ENCODE measurements at regions not wholly inside any gene's neighbourhood (a gene's known extent, or its start where the extent isn't known, plus 50 kb on each side); places are given as distances from the start of the nearest gene placed in this dataset.

DNA sequence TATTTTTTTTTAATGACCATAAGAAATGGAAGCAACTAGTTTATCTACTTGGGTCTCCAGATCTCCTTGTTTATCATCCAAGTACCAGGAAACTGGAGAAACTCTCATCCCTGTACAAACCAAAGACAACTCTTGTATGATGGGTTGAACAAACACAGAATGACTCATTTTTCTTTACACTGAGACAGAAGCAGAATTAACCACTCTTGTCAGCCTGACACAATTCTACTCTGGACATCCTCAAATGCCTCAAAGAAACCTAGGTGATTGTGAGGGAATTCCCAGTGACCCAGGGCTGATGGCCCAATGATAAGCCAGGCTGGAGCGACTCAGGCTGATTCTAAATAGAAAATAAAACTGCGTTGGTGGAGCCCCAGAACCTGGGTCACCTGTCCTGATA, 151.5 kb downstream of the ZNF737 start:
- Histone ChIP-seq H3K36me3 (ENCODE audit: insufficient read depth, low read length) (peaks cover 2% of the 10 kb centered on the region), H3K4me3 (ENCODE audit: insufficient read depth, low read length) (no peak overlapping the region), H3K27ac (ENCODE audit: low read depth, low read length) (no peak overlapping the region), H2AFZ (ENCODE audit: low read length) (no peak overlapping the region), H3K4me1 (ENCODE audit: insufficient read depth, low read length) (no peaks in the 10 kb centered on the region), H3K9me3 (ENCODE audit: low read depth, low read length) (no peaks in the 10 kb centered on the region), H4K20me1 (ENCODE audit: insufficient read depth, low read length) (no peaks in the 10 kb centered on the region), H3K27me3 (ENCODE audit: insufficient read depth, low read length) (no peaks in the 10 kb centered on the region), H3K79me2 (ENCODE audit: insufficient read depth, low read length) (peaks cover 15% of the 10 kb centered on the region), H3K4me2 (ENCODE audit: insufficient read depth, low read length) (no peak overlapping the region)
- TF ChIP-seq, protein P1, sequence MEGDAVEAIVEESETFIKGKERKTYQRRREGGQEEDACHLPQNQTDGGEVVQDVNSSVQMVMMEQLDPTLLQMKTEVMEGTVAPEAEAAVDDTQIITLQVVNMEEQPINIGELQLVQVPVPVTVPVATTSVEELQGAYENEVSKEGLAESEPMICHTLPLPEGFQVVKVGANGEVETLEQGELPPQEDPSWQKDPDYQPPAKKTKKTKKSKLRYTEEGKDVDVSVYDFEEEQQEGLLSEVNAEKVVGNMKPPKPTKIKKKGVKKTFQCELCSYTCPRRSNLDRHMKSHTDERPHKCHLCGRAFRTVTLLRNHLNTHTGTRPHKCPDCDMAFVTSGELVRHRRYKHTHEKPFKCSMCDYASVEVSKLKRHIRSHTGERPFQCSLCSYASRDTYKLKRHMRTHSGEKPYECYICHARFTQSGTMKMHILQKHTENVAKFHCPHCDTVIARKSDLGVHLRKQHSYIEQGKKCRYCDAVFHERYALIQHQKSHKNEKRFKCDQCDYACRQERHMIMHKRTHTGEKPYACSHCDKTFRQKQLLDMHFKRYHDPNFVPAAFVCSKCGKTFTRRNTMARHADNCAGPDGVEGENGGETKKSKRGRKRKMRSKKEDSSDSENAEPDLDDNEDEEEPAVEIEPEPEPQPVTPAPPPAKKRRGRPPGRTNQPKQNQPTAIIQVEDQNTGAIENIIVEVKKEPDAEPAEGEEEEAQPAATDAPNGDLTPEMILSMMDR (IDR thresholded peaks at IDR 0.05; ENCODE audit: extremely low read depth, low read depth, low read length): no peak
- no peak for DNase-seq (ENCODE audit: insufficient read length, low spot score, missing footprints)

DNA sequence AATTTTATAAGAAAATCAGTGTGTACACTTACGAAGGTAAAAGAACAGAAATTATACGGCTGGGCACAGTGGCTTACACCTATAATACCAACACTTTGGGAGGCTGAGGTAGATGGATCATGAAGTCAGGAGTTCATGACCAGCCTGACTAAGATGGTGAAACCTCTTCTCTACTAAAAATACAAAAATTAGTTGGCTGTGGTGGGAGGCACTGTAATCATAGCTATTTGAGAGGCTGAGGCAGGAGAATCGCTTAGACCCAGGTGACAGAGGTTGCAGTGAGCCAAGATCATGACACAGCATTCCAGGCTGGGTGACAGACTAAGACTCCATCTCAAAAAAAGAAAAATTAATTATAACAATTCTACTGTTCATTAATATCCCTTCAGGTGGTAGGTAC, 151.9 kb downstream of the ZNF737 start:
- no peak for DNase-seq (ENCODE audit: insufficient read length, low spot score, missing footprints)
- Histone ChIP-seq H4K20me1 (ENCODE audit: insufficient read depth, low read length) (no peaks in the 10 kb centered on the region), H3K79me2 (ENCODE audit: insufficient read depth, low read length) (peaks cover 14% of the 10 kb centered on the region), H3K9me3 (ENCODE audit: low read depth, low read length) (no peaks in the 10 kb centered on the region), H3K4me2 (ENCODE audit: insufficient read depth, low read length) (no peak overlapping the region), H3K36me3 (ENCODE audit: insufficient read depth, low read length) (peaks cover 2% of the 10 kb centered on the region), H2AFZ (ENCODE audit: low read length) (no peak overlapping the region), H3K27ac (ENCODE audit: low read depth, low read length) (no peak overlapping the region), H3K4me1 (ENCODE audit: insufficient read depth, low read length) (no peaks in the 10 kb centered on the region), H3K27me3 (ENCODE audit: insufficient read depth, low read length) (no peaks in the 10 kb centered on the region), H3K4me3 (ENCODE audit: insufficient read depth, low read length) (no peak overlapping the region)
- TF ChIP-seq, protein P1 (IDR thresholded peaks at IDR 0.05; ENCODE audit: extremely low read depth, low read depth, low read length): no peak

DNA sequence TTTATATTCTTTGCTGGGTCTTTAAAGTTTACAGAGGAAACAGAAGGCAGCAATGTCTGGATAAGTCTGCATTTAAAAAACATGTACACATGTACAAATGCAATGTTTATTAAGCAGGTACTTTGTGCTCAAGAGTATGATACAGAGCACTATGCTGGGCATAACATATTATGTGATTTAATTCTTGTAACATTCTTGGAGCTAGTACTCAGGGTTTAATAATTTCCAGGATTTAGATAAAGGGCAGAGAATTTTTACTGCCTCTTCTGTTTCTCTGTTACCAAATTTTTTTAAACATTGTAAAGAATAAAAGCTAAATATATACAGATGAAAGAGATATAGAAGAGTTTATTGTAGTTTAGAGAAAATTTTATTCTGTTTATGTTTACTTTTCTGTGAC, 152.7 kb downstream of the ZNF737 start:
- TF ChIP-seq, protein P1 (IDR thresholded peaks at IDR 0.05; ENCODE audit: extremely low read depth, low read depth, low read length): no peak
- no peaks in the 10 kb centered on the region for H3K9me3 ChIP-seq (ENCODE audit: low read depth, low read length)
- H3K4me3 ChIP-seq (ENCODE audit: insufficient read depth, low read length): no peak overlapping the region
- DNase-seq (ENCODE audit: insufficient read length, low spot score, missing footprints): no peak
- H3K27ac ChIP-seq (ENCODE audit: low read depth, low read length): no peak overlapping the region
- peaks cover 12% of the 10 kb centered on the region for H3K79me2 ChIP-seq (ENCODE audit: insufficient read depth, low read length)
- H3K36me3 ChIP-seq (ENCODE audit: insufficient read depth, low read length): peaks cover 2% of the 10 kb centered on the region
- H4K20me1 ChIP-seq (ENCODE audit: insufficient read depth, low read length): no peaks in the 10 kb centered on the region
- H3K4me1 ChIP-seq (ENCODE audit: insufficient read depth, low read length): no peaks in the 10 kb centered on the region
- H2AFZ ChIP-seq (ENCODE audit: low read length): no peak overlapping the region
- no peaks in the 10 kb centered on the region for H3K27me3 ChIP-seq (ENCODE audit: insufficient read depth, low read length)
- H3K4me2 ChIP-seq (ENCODE audit: insufficient read depth, low read length): no peak overlapping the region

DNA sequence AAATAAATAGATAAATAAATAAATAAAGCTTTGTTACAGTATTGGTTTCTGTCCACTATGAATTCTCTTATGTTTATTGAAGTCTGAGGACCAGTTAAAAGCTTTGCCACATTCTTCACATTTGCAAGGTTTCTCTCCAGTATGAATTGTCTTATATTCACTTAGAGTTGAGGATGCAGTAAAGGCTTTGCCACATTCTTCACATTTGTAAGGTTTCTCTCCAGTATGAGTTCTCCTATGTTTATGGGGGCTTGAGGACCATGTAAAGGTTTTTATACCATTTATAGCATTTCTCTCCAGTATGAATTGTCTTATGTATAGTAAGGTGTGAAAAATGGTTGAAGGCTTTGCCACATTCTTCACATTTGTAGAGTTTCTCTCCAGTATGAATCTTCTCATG, 168.3 kb downstream of the ZNF737 start:
- Histone ChIP-seq H2AFZ (ENCODE audit: low read length) (no peak overlapping the region), H3K36me3 (ENCODE audit: insufficient read depth, low read length) (no peaks in the 10 kb centered on the region), H3K4me2 (ENCODE audit: insufficient read depth, low read length) (no peak overlapping the region), H3K27me3 (ENCODE audit: insufficient read depth, low read length) (no peaks in the 10 kb centered on the region), H3K4me3 (ENCODE audit: insufficient read depth, low read length) (no peak overlapping the region), H3K79me2 (ENCODE audit: insufficient read depth, low read length) (no peaks in the 10 kb centered on the region), H3K9me3 (ENCODE audit: low read depth, low read length) (peaks cover 16% of the 10 kb centered on the region), H3K4me1 (ENCODE audit: insufficient read depth, low read length) (no peaks in the 10 kb centered on the region), H4K20me1 (ENCODE audit: insufficient read depth, low read length) (no peaks in the 10 kb centered on the region), H3K27ac (ENCODE audit: low read depth, low read length) (no peak overlapping the region)
- DNase-seq (ENCODE audit: insufficient read length, low spot score, missing footprints): no peak
- TF ChIP-seq, protein P1 (IDR thresholded peaks at IDR 0.05; ENCODE audit: extremely low read depth, low read depth, low read length): no peak

All from osteoblast (primary cell).